PFSK-1 (cell line): ENCODE measurements at regions not wholly inside any gene's neighbourhood (a gene's known extent, or its start where the extent isn't known, plus 50 kb on each side); places are given as distances from the start of the nearest gene placed in this dataset.

ENCODE experiments used
- SIN3A ChIP-seq: IDR thresholded peaks from 2 replicates; pipeline ENCODE4 v1.6.1; 2012; ENCODE audit warnings: mild to moderate bottlenecking, low read length, moderate library complexity, borderline replicate concordance; ENCODE audit not compliant: insufficient read depth
- TAF1 ChIP-seq: IDR thresholded peaks from 2 replicates; pipeline ENCODE4 v1.6.1; 2012; ENCODE audit warnings: low read length, control low read depth, borderline replicate concordance; ENCODE audit not compliant: insufficient read depth
- TF ChIP-seq, protein P1 (sequence below), 2 experiments: IDR thresholded peaks; 2 replicates each; pipeline versions ENCODE4 v1.6.1 to v1.8.0; 2011 to 2012; ENCODE audit warnings: low read depth in 2 of 2, low read length in 2 of 2, control low read depth in 1 of 2, inconsistent platforms in 1 of 2, mild to moderate bottlenecking in 1 of 2, moderate library complexity in 1 of 2; ENCODE audit not compliant: insufficient read depth in 1 of 2

DNA sequence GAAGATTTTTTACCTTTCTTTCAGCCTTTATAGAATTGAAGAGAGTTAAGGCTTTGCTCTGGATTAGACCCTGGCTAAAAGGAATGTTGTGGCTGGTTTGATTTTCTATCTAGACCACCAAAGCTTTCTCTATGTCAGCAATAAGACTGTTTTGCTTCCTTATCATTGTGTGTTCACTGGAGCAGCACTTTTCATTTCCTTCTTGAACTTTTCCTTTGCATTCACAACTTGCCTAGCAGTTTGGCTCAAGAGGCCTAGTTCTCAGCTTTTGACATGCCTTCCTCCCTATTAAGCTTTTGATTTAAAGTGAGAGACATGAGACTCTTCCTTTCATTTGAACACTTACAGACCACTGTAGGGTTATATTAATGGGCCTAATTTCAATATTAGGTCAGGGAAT, 64.1 kb upstream of the USP15 start:
- no peak for TF ChIP-seq SIN3A
- TF ChIP-seq, protein P1, sequence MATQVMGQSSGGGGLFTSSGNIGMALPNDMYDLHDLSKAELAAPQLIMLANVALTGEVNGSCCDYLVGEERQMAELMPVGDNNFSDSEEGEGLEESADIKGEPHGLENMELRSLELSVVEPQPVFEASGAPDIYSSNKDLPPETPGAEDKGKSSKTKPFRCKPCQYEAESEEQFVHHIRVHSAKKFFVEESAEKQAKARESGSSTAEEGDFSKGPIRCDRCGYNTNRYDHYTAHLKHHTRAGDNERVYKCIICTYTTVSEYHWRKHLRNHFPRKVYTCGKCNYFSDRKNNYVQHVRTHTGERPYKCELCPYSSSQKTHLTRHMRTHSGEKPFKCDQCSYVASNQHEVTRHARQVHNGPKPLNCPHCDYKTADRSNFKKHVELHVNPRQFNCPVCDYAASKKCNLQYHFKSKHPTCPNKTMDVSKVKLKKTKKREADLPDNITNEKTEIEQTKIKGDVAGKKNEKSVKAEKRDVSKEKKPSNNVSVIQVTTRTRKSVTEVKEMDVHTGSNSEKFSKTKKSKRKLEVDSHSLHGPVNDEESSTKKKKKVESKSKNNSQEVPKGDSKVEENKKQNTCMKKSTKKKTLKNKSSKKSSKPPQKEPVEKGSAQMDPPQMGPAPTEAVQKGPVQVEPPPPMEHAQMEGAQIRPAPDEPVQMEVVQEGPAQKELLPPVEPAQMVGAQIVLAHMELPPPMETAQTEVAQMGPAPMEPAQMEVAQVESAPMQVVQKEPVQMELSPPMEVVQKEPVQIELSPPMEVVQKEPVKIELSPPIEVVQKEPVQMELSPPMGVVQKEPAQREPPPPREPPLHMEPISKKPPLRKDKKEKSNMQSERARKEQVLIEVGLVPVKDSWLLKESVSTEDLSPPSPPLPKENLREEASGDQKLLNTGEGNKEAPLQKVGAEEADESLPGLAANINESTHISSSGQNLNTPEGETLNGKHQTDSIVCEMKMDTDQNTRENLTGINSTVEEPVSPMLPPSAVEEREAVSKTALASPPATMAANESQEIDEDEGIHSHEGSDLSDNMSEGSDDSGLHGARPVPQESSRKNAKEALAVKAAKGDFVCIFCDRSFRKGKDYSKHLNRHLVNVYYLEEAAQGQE (IDR thresholded peaks at IDR 0.05; ENCODE audit: insufficient read depth in 1 of 2, low read depth in 2 of 2, low read length in 2 of 2): no peak
- TF ChIP-seq TAF1: no peak
